ENCODE measurements at regions not wholly inside any gene's neighbourhood (a gene's known extent, or its start where the extent isn't known, plus 50 kb on each side); places are given as distances from the start of the nearest gene placed in this dataset.
"Not testable (repeated sequence)": the region's sequence is repeated elsewhere in the genome, so short reads cannot be mapped to it uniquely, and the experiment has no call there.

GRCh38 chr22:42184852-42185251, 54.2 kb upstream of the CYP2D6 start:
- DNase-seq (ENCODE audit: low spot score), result no peak
- in situ Hi-C loops (cut with HindIII; ENCODE audit: low sequenced_read_pairs), result no loop called here

DNA sequence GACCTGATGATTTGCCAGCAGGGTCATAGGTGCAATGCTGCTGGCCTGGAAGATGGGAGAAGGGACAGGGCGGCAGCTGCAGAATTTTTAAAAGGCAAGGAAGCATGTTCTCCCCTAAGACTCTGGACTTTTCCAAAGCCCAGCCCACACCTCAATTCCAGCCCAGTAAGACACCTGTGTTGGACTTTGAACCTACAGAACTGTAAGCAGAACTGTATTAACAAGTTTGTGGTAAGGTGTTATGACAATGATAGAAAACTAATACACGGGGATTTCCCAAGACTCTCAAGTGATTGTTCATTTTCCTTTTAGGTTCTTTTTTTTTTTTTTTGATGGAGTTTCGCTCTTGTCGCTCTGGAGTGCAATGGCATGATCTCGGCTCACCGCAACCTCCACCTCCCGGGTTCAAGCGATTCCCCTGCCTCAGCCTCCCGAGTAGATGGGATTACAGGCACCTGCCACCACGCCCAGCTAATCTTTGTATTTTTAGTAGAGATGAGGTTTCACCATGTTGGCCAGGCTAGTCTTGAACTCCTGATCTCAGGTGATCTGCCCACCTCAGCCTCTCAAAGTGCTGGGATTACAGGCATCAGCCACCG, 53.0 kb upstream of the CYP2D6 start:
- DNase-seq (ENCODE audit: low spot score); in situ Hi-C loops (cut with HindIII; ENCODE audit: low sequenced_read_pairs): not testable (repeated sequence)

- in situ Hi-C loops (cut with HindIII; ENCODE audit: low sequenced_read_pairs), result no loop called here
Measured at GRCh38 chr22:42180349-42180842, 49.8 kb upstream of the CYP2D6 start.

More at GRCh38 chr22:42180349-42180842, 49.8 kb upstream of the CYP2D6 start:
- peak; percentile 88 for DNase-seq (ENCODE audit: low spot score)
